Esophagus muscularis mucosa (tissue), 2 donors: ENCODE measurements at regions not wholly inside any gene's neighbourhood (a gene's known extent, or its start where the extent isn't known, plus 50 kb on each side); places are given as distances from the start of the nearest gene placed in this dataset.

Experiments used
- POLR2A ChIP-seq: fragments of 450-650 bp; IDR thresholded peaks from one replicate; pipeline ENCODE4 v1.6.1; 2017; ENCODE audit warnings: antibody characterized with exemption, moderate library complexity, mild to moderate bottlenecking, low read depth
- POLR2AphosphoS5 ChIP-seq, 2 donors: sonication (generic); formaldehyde crosslinking; IDR thresholded peaks; one replicate each; pipeline ENCODE4 v1.6.1; 2017; ENCODE audit warnings: antibody characterized with exemption in 2 of 2

DNA sequence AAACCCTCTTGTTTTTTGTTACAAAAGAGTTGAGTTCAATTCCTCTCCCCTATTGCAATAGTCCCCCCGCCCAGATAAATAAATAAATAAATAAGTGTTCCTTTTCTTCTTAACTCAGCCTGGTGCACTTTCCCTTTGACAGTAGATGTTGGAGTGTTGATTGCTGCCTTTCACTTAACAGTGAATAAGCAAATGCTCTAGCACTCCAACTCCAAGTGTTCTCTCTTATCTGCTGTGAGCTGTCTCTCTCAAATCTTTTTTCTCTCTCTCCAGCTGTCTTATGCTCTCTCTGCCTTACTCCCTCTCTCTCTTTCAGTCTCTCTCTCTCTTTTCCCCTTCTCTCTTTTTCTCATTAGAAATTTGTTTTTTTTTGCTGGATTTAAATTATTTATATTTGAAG, 216.7 kb downstream of the TMX3 start:
- TF ChIP-seq POLR2AphosphoS5 (IDR thresholded peaks at IDR 0.05): no peak
- TF ChIP-seq POLR2A: no peak
